Retinal pigment epithelial cell (primary cell): ENCODE measurements at regions not wholly inside any gene's neighbourhood (a gene's known extent, or its start where the extent isn't known, plus 50 kb on each side); places are given as distances from the start of the nearest gene placed in this dataset.
A peak's percentile ranks its signal among the peaks of the same experiment; 100 is the strongest.

ENCODE experiments used
- DNase-seq: peaks from one replicate; pipeline ENCODE4 v3.0.0-alpha.2; 2010; ENCODE audit warnings: low read depth
- H3K4me3 ChIP-seq: 2 replicates; pipeline ENCODE4 v1.5.1; 2011; ENCODE audit warnings: mild to moderate bottlenecking, low read length, control low read depth, moderate library complexity
- TF ChIP-seq, protein P1 (sequence below): conservative IDR thresholded peaks from 2 replicates; pipeline ENCODE4 v1.5.1; 2011; ENCODE audit warnings: low read depth, low read length, control low read depth, inconsistent platforms

DNA sequence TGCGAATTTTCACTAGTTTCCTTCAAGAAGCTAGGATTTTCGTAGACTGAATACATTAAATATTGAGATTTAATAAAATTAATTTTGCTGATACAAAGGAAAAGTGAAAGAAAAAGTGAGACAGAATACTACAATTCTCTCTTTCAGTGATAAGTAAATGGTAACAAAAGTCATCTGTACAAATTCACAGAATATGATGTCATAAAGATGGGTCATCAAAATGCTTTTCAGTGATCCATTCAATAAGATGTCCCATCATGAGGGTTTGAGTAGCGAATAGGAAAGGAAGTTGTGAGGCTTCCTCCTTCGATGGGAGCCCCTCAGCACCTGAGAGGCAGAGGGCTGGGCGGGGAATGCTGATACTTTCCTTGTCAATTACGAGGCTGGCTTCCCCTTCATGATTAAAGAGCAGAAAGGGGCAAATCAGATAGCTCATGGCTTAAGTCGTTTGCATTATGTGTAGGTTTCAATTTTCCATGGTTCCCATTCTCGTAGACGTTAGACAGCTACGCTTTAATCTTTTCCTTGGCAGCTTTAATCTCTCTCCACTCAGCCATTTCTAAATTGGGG lies 108.8 kb upstream of the SORBS2 start:
- no peak overlapping the region for H3K4me3 ChIP-seq
- TF ChIP-seq, protein P1, sequence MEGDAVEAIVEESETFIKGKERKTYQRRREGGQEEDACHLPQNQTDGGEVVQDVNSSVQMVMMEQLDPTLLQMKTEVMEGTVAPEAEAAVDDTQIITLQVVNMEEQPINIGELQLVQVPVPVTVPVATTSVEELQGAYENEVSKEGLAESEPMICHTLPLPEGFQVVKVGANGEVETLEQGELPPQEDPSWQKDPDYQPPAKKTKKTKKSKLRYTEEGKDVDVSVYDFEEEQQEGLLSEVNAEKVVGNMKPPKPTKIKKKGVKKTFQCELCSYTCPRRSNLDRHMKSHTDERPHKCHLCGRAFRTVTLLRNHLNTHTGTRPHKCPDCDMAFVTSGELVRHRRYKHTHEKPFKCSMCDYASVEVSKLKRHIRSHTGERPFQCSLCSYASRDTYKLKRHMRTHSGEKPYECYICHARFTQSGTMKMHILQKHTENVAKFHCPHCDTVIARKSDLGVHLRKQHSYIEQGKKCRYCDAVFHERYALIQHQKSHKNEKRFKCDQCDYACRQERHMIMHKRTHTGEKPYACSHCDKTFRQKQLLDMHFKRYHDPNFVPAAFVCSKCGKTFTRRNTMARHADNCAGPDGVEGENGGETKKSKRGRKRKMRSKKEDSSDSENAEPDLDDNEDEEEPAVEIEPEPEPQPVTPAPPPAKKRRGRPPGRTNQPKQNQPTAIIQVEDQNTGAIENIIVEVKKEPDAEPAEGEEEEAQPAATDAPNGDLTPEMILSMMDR: no peak
- peak; percentile 43 for DNase-seq

DNA sequence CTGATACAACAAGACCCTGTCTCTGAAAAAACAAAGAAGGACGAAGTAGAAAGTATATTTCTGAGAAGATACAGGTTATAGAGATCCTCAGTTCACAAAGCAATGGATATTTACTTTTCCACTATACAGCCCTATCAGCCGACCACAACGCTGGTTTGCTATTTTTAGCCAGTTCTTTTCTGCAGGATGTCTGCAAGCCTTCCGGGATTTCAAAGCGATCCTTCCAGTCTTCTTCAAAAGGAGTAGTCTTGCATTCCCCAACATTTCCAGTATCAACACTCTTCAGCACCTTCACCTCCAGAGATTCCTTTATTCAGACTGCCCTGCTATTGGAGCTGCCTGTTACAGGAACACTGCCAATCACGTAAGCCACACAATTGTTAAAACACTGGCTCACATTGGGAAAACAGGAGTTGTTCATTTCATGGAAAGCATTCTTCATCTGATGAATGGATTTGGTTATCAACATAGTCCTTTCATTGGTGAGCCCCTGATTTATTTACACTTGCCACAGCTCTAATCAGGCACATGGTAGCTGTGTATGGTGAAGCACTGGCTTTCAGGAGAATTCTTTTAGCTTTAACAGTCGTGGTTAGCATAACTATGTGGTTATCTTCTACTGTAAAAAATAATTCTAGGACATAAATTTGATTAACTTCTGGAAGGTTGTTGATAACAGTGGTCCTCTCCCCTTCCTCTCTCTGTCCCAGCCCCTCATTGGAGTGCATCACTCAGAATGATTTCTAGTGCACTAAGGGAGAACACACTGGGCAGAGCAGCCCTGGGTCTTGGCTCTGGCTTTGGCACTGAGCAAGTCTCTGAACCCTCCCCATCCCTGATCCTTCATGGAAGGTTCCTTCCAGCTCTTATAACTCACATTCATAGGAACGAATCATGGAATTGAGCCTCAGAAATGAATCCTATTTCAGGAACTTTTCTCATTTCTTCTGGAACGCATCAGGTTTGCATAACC lies 109.9 kb upstream of the SORBS2 start:
- TF ChIP-seq, protein P1: no peak
- no peak overlapping the region for H3K4me3 ChIP-seq
- DNase-seq: no peak

DNA sequence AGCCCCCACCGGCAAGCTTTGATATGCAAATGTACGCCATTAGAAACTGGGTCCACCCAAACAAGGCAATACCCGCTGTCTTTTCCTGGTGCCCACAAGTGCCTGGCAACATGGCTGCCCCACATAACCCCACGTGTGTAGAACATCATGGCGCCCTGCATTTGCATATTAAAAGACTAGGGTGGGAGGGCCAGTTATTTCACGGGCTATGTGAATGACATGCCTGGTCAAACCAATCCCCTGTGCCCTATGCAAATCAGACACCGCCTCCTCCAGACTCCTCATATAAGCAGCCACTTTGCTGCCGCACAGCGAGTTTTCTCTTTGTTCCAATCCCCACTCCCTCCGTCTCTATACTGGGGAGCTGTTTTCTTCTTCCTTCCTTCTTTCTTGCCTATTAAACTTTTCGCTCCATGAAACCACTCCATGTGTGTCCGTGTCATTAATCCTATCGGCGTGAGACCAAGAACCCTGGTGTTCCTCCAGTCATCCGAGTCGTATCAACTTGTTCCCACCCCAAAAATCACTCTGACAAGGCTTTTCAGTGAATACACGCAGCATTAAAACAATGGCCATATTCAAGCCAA lies 112.6 kb upstream of the SORBS2 start:
- DNase-seq: no peak
- TF ChIP-seq, protein P1: no peak
- H3K4me3 ChIP-seq: no peak overlapping the region

DNA sequence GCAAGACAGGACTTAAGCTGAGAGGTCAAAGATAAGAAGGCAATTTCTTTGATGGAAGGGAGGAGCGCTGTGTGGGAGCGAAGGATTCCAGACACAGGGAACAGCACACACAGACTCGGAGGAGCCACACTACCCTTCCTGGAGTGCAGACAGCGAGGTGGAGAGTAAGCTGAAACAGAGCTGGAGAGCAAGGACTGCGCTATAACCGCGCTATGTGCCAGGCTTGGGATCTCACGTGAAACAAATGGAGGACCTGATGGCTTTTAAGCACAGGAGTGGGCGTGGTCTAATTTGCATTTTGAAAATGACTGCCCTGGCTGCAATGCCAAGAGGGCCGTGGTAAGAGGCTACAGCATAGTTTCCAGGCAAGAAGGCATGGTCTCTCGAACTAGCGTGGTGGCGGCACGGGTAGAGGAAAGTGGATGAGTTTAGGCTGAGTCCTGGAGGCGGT lies 113.9 kb upstream of the SORBS2 start:
- DNase-seq: no peak
- no peak overlapping the region for H3K4me3 ChIP-seq
- TF ChIP-seq, protein P1: no peak

DNA sequence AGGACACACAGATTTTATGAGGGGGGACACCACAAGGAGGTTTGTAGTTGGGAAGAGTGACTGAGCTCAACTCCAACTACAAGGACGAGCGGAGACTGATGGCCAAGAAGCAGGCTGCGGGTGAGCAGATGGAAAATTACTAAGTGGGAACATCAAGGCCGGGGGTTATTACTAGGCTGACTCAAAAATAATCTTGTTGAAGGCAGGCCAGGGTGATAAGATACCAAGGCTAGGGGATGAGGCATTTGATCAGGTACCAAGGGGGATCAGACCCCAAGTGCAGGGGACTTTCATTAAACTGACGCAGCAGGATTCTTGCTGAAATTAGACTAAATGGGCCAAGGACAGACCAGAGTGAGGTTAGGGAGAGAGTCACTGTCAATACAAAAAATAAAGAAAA lies 119.4 kb upstream of the SORBS2 start:
- no peak overlapping the region for H3K4me3 ChIP-seq
- DNase-seq: no peak
- TF ChIP-seq, protein P1: no peak

DNA sequence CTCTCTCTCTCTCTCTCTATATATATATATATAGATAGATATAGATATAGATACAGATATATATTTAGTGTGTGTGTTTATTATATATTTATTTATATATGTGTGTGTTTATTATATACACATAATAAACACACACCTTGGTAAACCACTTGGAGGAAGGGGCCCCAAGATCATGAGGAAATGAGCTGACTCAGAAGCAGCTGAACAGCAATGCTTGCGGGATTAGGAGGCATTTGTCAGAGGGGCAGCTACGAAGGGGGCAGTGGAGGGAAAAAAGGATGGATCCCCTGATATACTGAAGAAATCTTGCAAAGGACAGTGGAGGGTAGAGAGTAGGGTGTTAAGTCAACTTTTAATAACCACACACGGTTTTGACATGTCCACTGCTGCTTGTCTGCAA lies 120.0 kb upstream of the SORBS2 start:
- peak; percentile 58 for DNase-seq
- TF ChIP-seq, protein P1: no peak
- H3K4me3 ChIP-seq: no peak overlapping the region
